HG02884 (cell line): ENCODE measurements at regions not wholly inside any gene's neighbourhood (a gene's known extent, or its start where the extent isn't known, plus 50 kb on each side); places are given as distances from the start of the nearest gene placed in this dataset.

Source experiments
- ATAC-seq: cut with Tn5 transposase; IDR thresholded peaks from one replicate; pipeline ENCODE4 v1.9.1; 2021; ENCODE audit warnings: mild to moderate bottlenecking, moderate library complexity; ENCODE audit not compliant: unreplicated experiment

DNA sequence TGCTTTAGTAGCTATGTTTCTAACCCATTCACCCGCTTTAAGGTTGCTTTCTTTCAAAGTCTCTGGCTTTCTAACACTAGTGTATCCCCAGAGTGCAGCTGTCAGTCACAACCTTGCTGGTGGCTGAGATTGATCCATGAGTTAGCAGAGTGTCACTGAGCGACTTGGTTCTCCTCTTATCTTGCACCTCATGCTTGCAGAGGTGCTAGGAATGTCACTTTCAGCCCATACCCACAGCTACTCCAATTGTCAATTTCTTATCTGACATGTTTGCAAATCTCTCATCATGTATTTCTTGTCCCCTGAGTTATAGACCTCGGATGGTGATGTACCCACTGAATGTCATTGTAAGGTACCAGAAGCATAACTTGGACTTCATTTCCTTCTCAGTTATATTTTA is 1110.2 kb downstream of the GALC start:
- no peak for ATAC-seq

DNA sequence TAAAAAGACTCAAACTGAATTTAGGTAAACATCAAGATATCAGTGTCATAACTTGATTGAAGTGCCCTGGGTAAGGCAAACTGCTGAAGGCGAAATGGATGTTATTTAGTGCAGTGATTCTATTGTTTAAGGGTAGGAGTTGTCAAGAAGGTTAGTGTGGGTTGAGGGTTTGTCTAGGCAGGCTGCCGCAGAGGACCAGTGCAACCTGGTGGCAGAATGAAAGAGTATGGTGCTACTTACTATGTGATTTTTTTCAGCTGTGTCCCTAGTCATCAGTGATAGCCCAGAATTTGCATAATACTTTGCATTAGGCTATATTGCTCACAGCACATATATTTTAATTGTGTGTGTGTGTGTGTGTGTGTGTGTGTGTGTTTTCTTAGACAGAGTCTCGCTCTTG is 1127.0 kb downstream of the GALC start:
- ATAC-seq: no peak

DNA sequence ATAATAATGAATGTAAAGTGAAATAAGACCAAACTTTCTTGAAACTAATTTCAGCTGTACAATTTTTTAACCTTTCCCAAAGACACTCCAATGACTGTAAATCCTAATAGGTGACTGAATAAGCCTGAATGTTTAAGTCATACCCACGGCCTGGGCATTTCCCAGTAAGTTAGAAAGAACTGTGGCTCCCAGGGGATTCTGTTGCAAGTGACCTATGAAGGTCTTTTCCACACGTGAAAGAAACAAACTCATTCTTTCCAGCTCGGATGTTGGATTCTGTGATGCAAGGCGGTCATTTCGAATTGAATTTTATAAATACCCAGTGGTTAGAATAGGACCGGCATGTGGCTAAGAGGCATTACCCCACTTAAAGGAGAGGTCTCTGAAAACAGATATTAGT is 1134.4 kb downstream of the GALC start:
- ATAC-seq: no peak

DNA sequence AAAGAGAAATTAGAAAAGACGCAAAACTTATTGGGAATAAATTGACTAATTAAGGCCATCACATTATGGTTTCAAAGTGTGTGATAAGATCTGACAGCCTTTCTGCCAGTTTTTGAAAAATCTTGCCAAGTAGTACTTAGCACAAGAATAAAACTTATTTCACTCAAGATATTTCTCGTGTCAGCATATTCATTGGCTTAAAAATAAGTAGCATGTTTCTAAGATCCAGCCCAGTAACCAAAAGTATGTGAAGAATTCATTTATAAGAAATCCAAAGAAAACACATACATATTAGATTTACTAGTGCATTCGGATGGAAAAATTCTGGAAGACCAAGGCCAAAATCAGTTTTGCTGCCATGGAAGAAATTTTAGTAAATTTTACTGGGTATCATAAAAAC is 1135.0 kb downstream of the GALC start:
- no peak for ATAC-seq

- ATAC-seq: no peak
These were observed 1140.5 kb downstream of the GALC start for GRCh38 chr14:86852530-86852929.

DNA sequence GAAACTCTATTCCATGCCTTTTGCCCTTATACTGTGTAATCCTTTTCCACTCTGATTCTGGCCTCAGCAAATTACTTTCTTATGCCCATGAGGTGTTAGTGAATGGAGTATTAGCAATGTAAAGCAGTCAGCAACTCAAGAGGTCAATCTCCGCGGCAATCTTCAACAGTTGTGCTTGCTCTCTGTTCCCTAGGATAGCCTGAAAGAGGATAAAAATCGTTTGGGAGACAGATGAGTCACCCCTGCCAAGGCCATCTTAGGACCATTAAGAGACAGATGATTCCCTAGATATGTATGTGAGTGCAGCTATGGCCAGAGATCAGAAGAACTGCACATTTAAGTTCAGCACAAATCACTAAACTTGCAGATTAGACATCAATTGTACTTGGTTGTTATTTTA is 1145.8 kb downstream of the GALC start:
- ATAC-seq: no peak

- peak; percentile 62 for ATAC-seq
These were observed 1154.6 kb downstream of the GALC start for GRCh38 chr14:86838363-86838762.

DNA sequence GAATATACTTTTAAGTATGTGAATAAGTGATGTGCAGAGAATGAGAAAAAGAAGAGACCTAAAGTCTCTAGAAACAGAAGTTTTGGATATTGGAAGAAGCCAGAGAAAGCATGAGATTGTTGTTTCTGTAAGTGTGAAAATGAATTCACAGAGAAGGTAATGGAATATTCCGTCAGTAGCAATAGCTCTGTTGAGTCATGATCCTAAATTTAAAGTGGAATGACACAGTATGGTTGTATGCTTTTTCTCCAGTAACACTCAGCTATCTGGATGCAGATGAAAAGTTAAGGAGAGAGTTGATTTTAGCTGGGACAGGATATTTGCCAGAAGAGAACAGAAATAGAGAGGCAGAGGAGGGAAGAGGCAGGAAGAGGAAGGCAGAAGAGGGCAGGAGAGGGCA is 1166.3 kb downstream of the GALC start:
- ATAC-seq: no peak

DNA sequence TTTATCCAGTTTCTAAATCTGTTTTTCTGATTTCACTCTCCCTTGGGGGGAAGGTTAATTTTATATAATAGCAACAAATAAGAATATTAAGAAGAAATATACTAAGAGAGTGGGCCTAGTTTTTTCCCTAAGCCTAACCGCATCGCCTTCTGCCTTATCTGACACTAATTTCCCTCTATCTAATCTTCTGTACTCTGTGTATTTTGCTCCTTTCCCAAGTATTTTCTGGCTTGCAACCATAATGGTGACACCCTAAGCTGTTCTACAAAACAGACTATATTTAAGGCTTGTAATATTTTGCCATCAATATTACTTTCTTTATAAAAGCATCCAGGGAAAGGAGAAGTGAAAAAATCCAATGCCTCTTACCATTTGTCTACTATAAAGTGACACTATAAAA is 1168.8 kb downstream of the GALC start:
- ATAC-seq: no peak

- ATAC-seq: no peak
These were observed 1169.4 kb downstream of the GALC start for GRCh38 chr14:86823581-86823980.

DNA sequence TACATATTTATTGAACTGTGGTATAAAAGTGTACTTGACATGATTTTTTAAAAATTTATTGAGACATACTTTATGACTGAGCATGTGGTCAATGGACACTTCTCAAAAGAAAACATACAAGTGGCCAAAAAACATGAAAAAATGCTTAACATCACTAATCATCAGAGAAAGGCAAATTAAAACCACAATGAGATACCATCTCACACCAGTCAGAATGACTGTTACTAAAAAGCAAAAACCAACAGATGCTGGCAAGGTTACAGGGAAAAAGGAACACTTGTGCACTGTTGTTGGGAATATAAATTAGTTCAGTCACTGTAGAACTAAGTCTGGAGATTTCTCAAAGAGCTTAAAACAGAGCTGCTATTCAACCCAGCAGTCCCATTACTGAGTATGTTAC is 1177.6 kb downstream of the GALC start:
- ATAC-seq: no peak

DNA sequence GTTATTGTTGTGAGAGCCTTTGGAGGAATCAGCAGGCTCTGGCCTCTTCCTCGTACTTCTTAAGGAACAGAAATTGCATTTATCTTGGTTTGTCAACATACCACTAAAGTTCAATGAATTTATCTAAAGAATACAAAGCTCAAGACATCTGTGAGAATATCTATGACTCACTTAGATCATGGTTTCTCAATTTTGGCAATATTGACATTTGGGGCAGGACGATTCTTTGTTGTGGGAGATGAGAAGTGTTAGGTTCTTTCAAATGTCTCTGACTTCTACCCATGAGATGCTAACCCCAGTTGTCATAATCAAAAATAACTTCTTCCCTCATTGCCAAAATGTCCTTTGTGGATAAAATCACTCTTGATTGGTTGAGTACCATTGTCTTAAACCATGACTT is 1190.3 kb downstream of the GALC start:
- ATAC-seq: no peak

GRCh38 chr14:86799244-86799647 is 1193.7 kb downstream of the GALC start:
- ATAC-seq: no peak

- ATAC-seq: no peak
These were observed 1194.7 kb downstream of the GALC start for GRCh38 chr14:86798330-86798729.

- ATAC-seq: no peak
These were observed 1196.0 kb downstream of the GALC start for GRCh38 chr14:86797075-86797351.

GRCh38 chr14:86796221-86797074 is 1196.5 kb downstream of the GALC start:
- ATAC-seq: no peak

DNA sequence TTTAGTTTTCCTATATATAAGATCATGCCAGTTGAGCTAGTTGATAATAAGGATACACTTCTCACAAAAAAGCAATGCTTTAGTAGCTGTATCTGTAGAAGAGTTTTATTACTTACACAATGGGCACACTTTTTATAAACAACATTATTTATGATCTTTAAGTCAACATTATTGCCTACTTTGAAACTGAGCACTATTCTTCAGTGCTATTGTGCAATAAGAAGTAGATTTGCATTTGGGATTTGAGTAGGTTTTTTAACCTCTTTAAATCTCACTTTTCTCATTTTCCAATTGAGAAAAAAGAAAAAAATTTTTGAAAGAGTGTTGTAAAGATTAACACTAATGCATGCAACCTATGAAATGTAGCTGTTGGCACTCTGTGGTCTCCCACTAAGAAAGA is 1198.3 kb downstream of the GALC start:
- no peak for ATAC-seq

GRCh38 chr14:86790408-86791364 is 1202.3 kb downstream of the GALC start:
- ATAC-seq: no peak

- no peak for ATAC-seq
These were observed 1204.8 kb downstream of the GALC start for GRCh38 chr14:86788224-86788623.

- ATAC-seq: no peak
These were observed 1205.3 kb downstream of the GALC start for GRCh38 chr14:86787717-86788116.

GRCh38 chr14:86782092-86782580 is 1210.8 kb downstream of the GALC start:
- ATAC-seq: no peak
